ENCODE measurements at regions not wholly inside any gene's neighbourhood (a gene's known extent, or its start where the extent isn't known, plus 50 kb on each side); places are given as distances from the start of the nearest gene placed in this dataset.

GRCh38 chr3:178044320-178044719 lies 491.9 kb upstream of the KCNMB2 start:
- intact Hi-C loops (cut with micrococcal nuclease) = no loop called here
- H3K4me2 ChIP-seq (replicated peaks; ENCODE audit: low read depth, low read length, poor library complexity, severe bottlenecking) = no peak overlapping the region
- Mint-ChIP-seq H3K27me3 (peaks cover 2% of the 10 kb centered on the region), H3K9me3 (ENCODE audit: insufficient read depth) (no peaks in the 10 kb centered on the region), H3K4me3 (no peak overlapping the region), H3K4me1 (no peaks in the 10 kb centered on the region), H3K27ac (no peak overlapping the region)
- H4K20me1 ChIP-seq (ENCODE audit: control insufficient read depth, insufficient read depth, low read length, poor library complexity, severe bottlenecking) = no peaks in the 10 kb centered on the region
- H3K27me3 ChIP-seq (replicated peaks in 1 of 4; ENCODE audit: control extremely low read depth in 1 of 4, control insufficient read depth in 3 of 4, insufficient read depth in 4 of 4, low read length in 3 of 4) = no peaks in the 10 kb centered on the region
- H3K4me1 ChIP-seq (ENCODE audit: control insufficient read depth in 2 of 2, insufficient read depth in 2 of 2, low read length in 2 of 2) = no peaks in the 10 kb centered on the region
- TF ChIP-seq CTCF (IDR thresholded peaks at IDR 0.05) = no peak
- no peak for TF ChIP-seq EZH2 (IDR thresholded peaks at IDR 0.05; ENCODE audit: borderline replicate concordance, insufficient read depth, low read depth, low read length, poor library complexity, severe bottlenecking)
- DNase-seq = no peak
- H3K4me3 ChIP-seq (ENCODE audit: control extremely low read depth in 1 of 5, extremely low read depth in 1 of 5, insufficient read depth in 1 of 5, low read depth in 2 of 5, low read length in 4 of 5) = no peak overlapping the region
- no peak overlapping the region for H2AFZ ChIP-seq (ENCODE audit: insufficient read depth, low read depth, low read length, poor library complexity, severe bottlenecking)
- H3K9me3 ChIP-seq (ENCODE audit: control extremely low read depth in 1 of 3, control insufficient read depth in 2 of 3, insufficient read depth in 1 of 3, low read length in 2 of 3) = no peaks in the 10 kb centered on the region
- no peaks in the 10 kb centered on the region for H3K36me3 ChIP-seq (replicated peaks in 1 of 2; ENCODE audit: control extremely low read depth in 1 of 2, control insufficient read depth in 1 of 2, extremely low read depth in 1 of 2, insufficient read depth in 2 of 2, low read length in 1 of 2)
- H3K79me2 ChIP-seq (ENCODE audit: control insufficient read depth, insufficient read depth, low read length) = no peaks in the 10 kb centered on the region
- H3K27ac ChIP-seq (ENCODE audit: low read length in 2 of 2) = no peak overlapping the region
- no peak overlapping the region for H3K9ac ChIP-seq (ENCODE audit: low read length)
- CTCF ChIA-PET = no interaction called here
- POLR2A ChIA-PET = no interaction called here
- no peak for ATAC-seq (ENCODE audit: low read depth)
- no CpG with 5 or more reads among the region's 2 CpGs for WGBS (ENCODE audit: insufficient coverage)

- 100% methylated on average over 1 of the region's 3 CpGs for WGBS (ENCODE audit: insufficient coverage)
- no peaks in the 10 kb centered on the region for H3K9me3 ChIP-seq (ENCODE audit: control extremely low read depth in 1 of 3, control insufficient read depth in 2 of 3, insufficient read depth in 1 of 3, low read length in 2 of 3)
- ChIA-PET POLR2A (no interaction called here), CTCF (no interaction called here)
- H3K9ac ChIP-seq (ENCODE audit: low read length) = no peak overlapping the region
- H3K4me2 ChIP-seq (replicated peaks; ENCODE audit: low read depth, low read length, poor library complexity, severe bottlenecking) = no peak overlapping the region
- Mint-ChIP-seq H3K4me3 (no peak overlapping the region), H3K27ac (no peak overlapping the region), H3K9me3 (ENCODE audit: insufficient read depth) (no peaks in the 10 kb centered on the region), H3K4me1 (no peaks in the 10 kb centered on the region), H3K27me3 (peaks cover 5% of the 10 kb centered on the region)
- no peaks in the 10 kb centered on the region for H3K79me2 ChIP-seq (ENCODE audit: control insufficient read depth, insufficient read depth, low read length)
- H3K36me3 ChIP-seq (replicated peaks in 1 of 2; ENCODE audit: control extremely low read depth in 1 of 2, control insufficient read depth in 1 of 2, extremely low read depth in 1 of 2, insufficient read depth in 2 of 2, low read length in 1 of 2) = no peaks in the 10 kb centered on the region
- TF ChIP-seq CTCF (IDR thresholded peaks at IDR 0.05) (no peak), EZH2 (IDR thresholded peaks at IDR 0.05; ENCODE audit: borderline replicate concordance, insufficient read depth, low read depth, low read length, poor library complexity, severe bottlenecking) (no peak)
- H3K4me3 ChIP-seq (ENCODE audit: control extremely low read depth in 1 of 5, extremely low read depth in 1 of 5, insufficient read depth in 1 of 5, low read depth in 2 of 5, low read length in 4 of 5) = no peak overlapping the region
- intact Hi-C loops (cut with micrococcal nuclease) = no loop called here
- no peak overlapping the region for H3K27ac ChIP-seq (ENCODE audit: low read length in 2 of 2)
- H3K27me3 ChIP-seq (replicated peaks in 1 of 4; ENCODE audit: control extremely low read depth in 1 of 4, control insufficient read depth in 3 of 4, insufficient read depth in 4 of 4, low read length in 3 of 4) = no peaks in the 10 kb centered on the region
- no peaks in the 10 kb centered on the region for H4K20me1 ChIP-seq (ENCODE audit: control insufficient read depth, insufficient read depth, low read length, poor library complexity, severe bottlenecking)
- H3K4me1 ChIP-seq (ENCODE audit: control insufficient read depth in 2 of 2, insufficient read depth in 2 of 2, low read length in 2 of 2) = no peaks in the 10 kb centered on the region
- no peak overlapping the region for H2AFZ ChIP-seq (ENCODE audit: insufficient read depth, low read depth, low read length, poor library complexity, severe bottlenecking)
- no peak for ATAC-seq (ENCODE audit: low read depth)
- no peak for DNase-seq
These were observed 488.7 kb upstream of the KCNMB2 start for GRCh38 chr3:178047496-178047895.
